Activated CD4-positive, alpha-beta T cell treated with anti-CD3 and anti-CD28 coated beads, Interleukin-2, amount 50 U/mL, for 24 hours (primary cell): ENCODE measurements at regions not wholly inside any gene's neighbourhood (a gene's known extent, or its start where the extent isn't known, plus 50 kb on each side); places are given as distances from the start of the nearest gene placed in this dataset.
"Not testable (repeated sequence)": the region's sequence is repeated elsewhere in the genome, so short reads cannot be mapped to it uniquely, and the experiment has no call there.

Source experiments
- DNase-seq, 2 donors: peaks; one replicate each; pipeline ENCODE4 v3.0.0-alpha.2; 2020; ENCODE audit warnings: low read depth in 1 of 2, low spot score in 1 of 2

DNA sequence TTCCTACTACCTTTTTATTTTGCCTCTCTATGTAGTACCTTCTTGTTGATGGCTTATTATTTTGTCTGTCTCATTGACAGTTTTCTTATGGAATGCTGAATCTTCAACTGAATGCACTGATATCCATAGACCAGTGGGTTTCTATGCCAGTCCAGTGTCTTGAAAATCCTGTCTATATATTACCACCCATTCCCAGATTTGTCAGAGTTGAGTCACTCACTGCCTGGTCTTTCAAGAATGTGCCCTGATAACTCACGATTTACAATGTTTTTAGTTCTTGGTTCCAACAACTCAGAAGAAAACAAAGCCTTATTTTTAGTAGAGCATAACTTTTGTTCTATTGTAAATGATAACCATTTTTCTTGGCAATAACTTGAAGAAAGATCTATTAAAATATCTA, 606.0 kb upstream of the PITX2 start:
- no peak for DNase-seq

- no peak for DNase-seq
These were observed 607.4 kb upstream of the PITX2 start for GRCh38 chr4:111230265-111230664.

DNA sequence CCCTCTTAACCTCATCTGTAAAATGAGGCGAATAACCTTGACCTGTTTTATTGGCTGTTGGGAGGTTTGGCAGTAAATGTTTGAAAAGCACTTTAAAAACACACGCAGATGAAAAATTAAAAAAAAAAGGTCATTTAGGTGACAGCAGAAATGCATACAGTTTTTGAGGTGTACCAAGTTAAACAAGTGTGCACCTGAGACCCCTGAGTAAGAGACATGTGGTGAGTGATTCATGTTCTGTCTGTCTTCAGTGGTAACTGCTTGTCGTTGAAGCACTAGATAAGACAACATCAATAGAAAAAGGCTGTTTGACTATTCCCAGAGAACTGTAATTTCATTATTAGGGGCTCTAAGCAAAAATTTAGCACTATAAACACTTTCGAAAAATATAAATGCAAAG, 608.4 kb upstream of the PITX2 start:
- DNase-seq: no peak

DNA sequence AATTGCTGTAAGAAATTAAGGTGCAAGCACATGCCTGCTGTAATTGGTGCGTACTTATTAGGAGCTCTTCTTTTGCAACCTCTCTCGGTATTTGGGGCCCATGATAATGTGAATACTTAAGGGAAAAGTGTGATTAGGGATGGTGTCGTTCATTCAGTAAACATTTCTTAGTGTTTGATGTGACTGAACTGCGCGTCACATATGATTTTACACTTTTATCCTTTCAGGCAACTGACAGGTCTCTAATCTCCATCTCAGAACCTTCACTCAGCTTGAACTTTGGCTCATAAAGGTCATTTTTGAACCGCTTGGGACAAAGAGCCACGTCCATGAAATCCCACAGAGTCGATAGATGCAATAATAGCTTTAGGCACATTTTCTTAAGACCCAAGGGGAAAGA, 612.1 kb upstream of the PITX2 start:
- no peak for DNase-seq

- DNase-seq: no peak
These were observed 641.0 kb upstream of the PITX2 start for GRCh38 chr4:111263836-111264235.

DNA sequence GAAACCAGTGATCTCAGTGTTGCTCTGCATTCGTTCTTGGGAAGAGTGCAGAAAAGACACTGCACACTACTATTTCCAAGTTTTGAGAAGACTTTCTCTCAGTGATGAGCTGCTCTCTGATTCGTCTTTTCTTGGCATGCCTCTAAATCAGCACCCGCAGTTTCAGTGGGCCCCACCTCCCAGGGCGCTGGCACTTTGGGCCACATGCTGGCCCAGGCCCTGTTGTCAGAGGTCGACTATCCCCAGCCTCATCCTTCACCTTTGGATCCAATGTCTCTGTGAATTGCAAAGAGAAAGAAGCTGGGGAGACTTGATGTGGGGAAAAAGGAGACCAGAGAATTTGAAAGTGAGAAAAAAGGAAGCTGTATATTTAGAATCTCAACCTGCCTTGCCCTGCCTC, 644.1 kb upstream of the PITX2 start:
- no peak for DNase-seq

DNA sequence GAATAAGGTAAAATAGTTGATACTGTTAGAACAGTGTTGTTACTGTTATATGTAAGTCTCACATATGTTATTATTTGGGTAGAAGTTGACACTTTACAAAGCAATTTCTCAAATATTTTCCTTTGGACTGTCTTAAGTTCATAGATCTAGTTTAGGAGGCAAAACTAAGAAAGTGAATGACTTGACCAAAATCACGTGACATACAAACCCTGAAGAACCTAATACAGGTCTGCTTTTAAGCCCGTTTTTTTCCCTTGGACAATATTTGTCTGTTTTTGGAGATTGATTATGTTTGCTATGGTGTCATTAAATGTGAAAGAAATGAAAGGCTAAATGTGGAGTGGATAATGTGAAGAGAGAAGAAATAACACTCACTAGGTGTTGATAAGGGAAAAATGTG, 644.9 kb upstream of the PITX2 start:
- DNase-seq: no peak

DNA sequence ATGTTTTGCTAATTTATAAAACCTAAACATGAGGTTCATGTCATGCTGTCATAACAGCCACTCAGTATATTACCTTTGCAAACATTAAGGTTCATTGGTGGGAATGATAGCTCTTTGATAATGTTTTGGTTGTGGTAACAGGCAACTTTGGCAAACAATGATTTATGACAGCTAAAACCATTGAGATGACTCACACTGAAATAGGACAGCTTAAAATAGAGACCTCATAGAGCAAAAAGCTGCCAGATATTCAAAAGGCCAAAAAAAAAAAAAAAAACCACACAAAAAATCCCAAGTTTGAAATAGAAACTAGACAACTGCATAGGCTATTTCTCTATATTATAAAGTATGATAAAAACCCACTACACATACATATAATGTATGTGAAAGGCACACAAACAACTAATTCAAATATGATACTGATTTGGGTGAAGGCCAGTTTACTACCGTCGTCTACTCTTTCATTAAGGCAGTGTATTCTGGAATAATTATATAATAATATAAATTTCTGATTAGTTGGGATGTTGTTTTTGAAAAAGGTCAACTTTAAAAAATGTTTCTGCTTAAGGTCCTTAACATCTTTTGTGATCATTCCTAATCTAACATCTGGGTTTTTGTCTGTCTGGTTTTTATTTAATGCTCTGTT, 646.0 kb upstream of the PITX2 start:
- DNase-seq: no peak

GRCh38 chr4:111269439-111269838, 646.6 kb upstream of the PITX2 start:
- DNase-seq: no peak

- no peak for DNase-seq
These were observed 651.2 kb upstream of the PITX2 start for GRCh38 chr4:111274060-111274459.

- DNase-seq: no peak
These were observed 651.6 kb upstream of the PITX2 start for GRCh38 chr4:111274486-111274885.

GRCh38 chr4:111281219-111281618, 658.3 kb upstream of the PITX2 start:
- no peak for DNase-seq

DNA sequence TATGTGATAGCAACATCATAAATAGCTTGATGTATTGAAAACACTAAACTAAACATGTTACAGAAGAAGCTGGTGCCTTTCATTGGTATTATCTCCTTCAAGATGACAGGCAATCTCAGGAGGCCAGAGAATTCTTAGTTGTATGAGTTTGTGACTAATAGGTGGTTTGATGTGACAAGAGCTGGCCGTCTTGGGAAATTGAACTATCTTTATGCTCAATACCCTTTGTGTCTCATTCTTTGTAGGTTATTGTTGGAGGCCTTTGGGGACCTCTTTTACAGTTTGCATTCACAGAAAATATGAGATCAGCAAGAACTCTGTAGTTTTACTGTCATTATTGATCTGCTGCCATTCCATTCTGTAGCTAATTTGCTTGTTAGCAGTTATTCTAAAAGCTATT, 659.2 kb upstream of the PITX2 start:
- no peak for DNase-seq

GRCh38 chr4:111283066-111283677, 660.3 kb upstream of the PITX2 start:
- DNase-seq: no peak

DNA sequence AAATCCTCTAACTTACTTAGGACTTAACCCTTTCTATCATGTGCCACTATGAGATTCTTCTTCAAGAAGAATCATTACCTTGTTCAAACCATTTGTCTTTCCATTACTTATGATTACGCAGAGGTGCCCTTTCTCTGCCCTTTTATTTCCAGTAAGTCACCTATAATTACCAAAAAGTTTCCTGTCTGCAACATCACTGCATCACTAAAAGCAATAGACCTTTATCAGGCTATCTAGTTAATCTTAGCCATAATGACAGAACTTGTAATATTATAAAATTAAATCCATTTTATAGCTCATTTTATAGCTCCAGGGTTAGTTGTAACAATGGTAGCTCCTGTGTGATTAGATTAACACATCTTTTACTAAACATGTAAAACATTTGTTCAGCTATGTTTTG, 673.6 kb upstream of the PITX2 start:
- DNase-seq: no peak

DNA sequence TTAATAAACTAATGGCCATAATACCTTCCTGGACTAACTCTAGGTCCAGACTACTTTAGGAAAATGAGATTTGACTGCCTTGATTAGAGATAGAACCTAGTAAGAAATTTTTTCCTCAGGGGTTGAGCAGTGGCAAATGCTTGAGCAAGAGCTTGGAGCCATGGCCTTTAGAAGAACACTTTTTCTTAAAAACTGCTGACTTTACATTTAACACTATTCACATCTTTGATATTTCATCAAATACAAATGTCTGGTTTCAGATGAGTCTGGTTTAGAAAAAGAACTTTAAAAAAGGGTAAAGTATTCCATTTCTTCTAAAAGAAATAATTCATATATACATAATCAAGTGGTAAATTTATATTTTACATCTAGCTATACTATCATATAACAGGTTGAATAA, 680.9 kb upstream of the PITX2 start:
- DNase-seq: no peak

GRCh38 chr4:111323496-111323895, 700.6 kb upstream of the PITX2 start:
- no peak for DNase-seq

- DNase-seq: no peak
These were observed 701.0 kb upstream of the PITX2 start for GRCh38 chr4:111323916-111324315.

GRCh38 chr4:111326450-111326849, 703.6 kb upstream of the PITX2 start:
- DNase-seq: no peak

- DNase-seq: no peak
These were observed 707.9 kb upstream of the PITX2 start for GRCh38 chr4:111330786-111331185.

DNA sequence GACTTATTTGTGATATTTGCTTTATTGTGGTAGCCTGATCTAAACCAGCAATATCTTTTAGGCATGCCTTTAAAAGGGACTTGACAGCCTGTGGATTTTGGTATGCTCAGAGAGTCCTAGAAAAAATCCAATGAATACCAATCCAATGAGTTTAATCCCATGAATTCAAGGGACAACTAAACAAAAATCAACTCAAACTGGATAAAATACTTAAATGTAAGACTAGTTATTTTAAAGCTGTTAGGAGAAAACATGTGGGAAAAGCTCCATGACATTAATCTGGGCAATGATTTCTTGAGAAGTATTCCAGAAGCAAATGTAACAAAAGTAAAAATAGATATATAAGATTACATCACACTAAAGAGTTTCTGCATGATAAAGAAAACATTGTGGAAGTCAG, 711.5 kb upstream of the PITX2 start:
- DNase-seq: no peak

GRCh38 chr4:111337186-111337876, 714.5 kb upstream of the PITX2 start:
- not testable (repeated sequence) for DNase-seq

- no peak for DNase-seq
These were observed 736.7 kb upstream of the PITX2 start for GRCh38 chr4:111359602-111360001.
